IMR-90 (cell line): ENCODE measurements at regions not wholly inside any gene's neighbourhood (a gene's known extent, or its start where the extent isn't known, plus 50 kb on each side); places are given as distances from the start of the nearest gene placed in this dataset.

ENCODE experiments used
- ATAC-seq: fragments of 200-7000 bp; cut with Tn5 transposase; 2 replicates; pipeline ENCODE4 v1.9.1; 2020; ENCODE audit warnings: low read depth, mild to moderate bottlenecking, moderate library complexity
- BruUV-seq: library from RNA; stranded (reverse); fragments of 400-500 nt; replicated peaks from 2 replicates; lab custom pipeline; 2021; lab: Mats Ljungman, UMichigan
- CTCF ChIA-PET: fragments of 300-600 bp; formaldehyde crosslinking; extraction: SDS; loops from one replicate; lab custom pipeline; 2021; ENCODE audit warnings: antibody characterized with exemption; lab: Yijun Ruan, JAX
- POLR2A ChIA-PET: fragments of 300-600 bp; sonication (Branson Sonifier 250); formaldehyde crosslinking; loops from one replicate; lab custom pipeline; 2022; ENCODE audit warnings: antibody characterized with exemption; ENCODE audit not compliant: unreplicated experiment; lab: Charles Lee
- DNase-seq: peaks from one replicate; pipeline ENCODE4 v3.0.0; 2013
- H2AFZ ChIP-seq: replicated peaks from 2 replicates; pipeline ENCODE3; 2013; ENCODE audit warnings: low read length, mild to moderate bottlenecking; ENCODE audit not compliant: poor library complexity
- H2AK5ac ChIP-seq: 2 replicates; pipeline ENCODE4 v1.6.1; 2013; ENCODE audit warnings: low read depth, low read length, inconsistent platforms
- H2AK9ac ChIP-seq: replicated peaks from 2 replicates; pipeline ENCODE3; 2013; ENCODE audit warnings: mild to moderate bottlenecking, low read depth, low read length, moderate library complexity; ENCODE audit not compliant: poor library complexity
- H2BK120ac ChIP-seq: 2 replicates; pipeline ENCODE4 v1.6.1; 2013; ENCODE audit warnings: low read depth, low read length, inconsistent platforms
- H2BK15ac ChIP-seq: 3 replicates; pipeline ENCODE4 v1.6.1; 2013; ENCODE audit warnings: low read depth, low read length, inconsistent platforms
- H2BK20ac ChIP-seq: 2 replicates; pipeline ENCODE4 v1.6.1; 2013; ENCODE audit warnings: low read depth, mild to moderate bottlenecking, inconsistent platforms, low read length, moderate library complexity
- H2BK5ac ChIP-seq: 2 replicates; pipeline ENCODE4 v1.6.1; 2013; ENCODE audit warnings: mild to moderate bottlenecking, low read depth, low read length, inconsistent platforms; ENCODE audit not compliant: poor library complexity, severe bottlenecking
- H3K14ac ChIP-seq: replicated peaks from 2 replicates; pipeline ENCODE4 v1.6.1; 2013; ENCODE audit warnings: low read depth, low read length, inconsistent platforms
- H3K18ac ChIP-seq: 2 replicates; pipeline ENCODE4 v1.6.1; 2013; ENCODE audit warnings: low read depth, low read length, control low read depth
- H3K23ac ChIP-seq: 2 replicates; pipeline ENCODE4 v1.6.1; 2013; ENCODE audit warnings: low read depth, low read length, inconsistent platforms
- H3K27ac ChIP-seq: 2 replicates; pipeline ENCODE4 v1.5.1; 2013; ENCODE audit warnings: mild to moderate bottlenecking, control low read depth, low read length; ENCODE audit not compliant: insufficient read depth
- H3K27me3 ChIP-seq: 2 replicates; pipeline ENCODE4 v1.6.1; 2013; ENCODE audit warnings: low read length; ENCODE audit not compliant: control insufficient read depth, insufficient read depth
- H3K36me3 ChIP-seq: 2 replicates; pipeline ENCODE4 v1.6.1; 2013; ENCODE audit warnings: low read length, mixed read lengths; ENCODE audit not compliant: control insufficient read depth, insufficient read depth
- H3K4ac ChIP-seq: 2 replicates; pipeline ENCODE4 v1.6.1; 2013; ENCODE audit warnings: low read depth, low read length, inconsistent platforms
- H3K4me1 ChIP-seq: 2 replicates; pipeline ENCODE4 v1.6.1; 2013; ENCODE audit warnings: low read length, mixed read lengths; ENCODE audit not compliant: control insufficient read depth, insufficient read depth
- H3K4me2 ChIP-seq: 2 replicates; pipeline ENCODE4 v1.6.1; 2013; ENCODE audit warnings: low read depth, mild to moderate bottlenecking, control low read depth, low read length, moderate library complexity
- H3K4me3 ChIP-seq: 2 replicates; pipeline ENCODE4 v1.5.1; 2013; ENCODE audit warnings: low read depth, mild to moderate bottlenecking, control low read depth, low read length, moderate library complexity; ENCODE audit not compliant: insufficient read depth
- H3K56ac ChIP-seq: 2 replicates; pipeline ENCODE4 v1.6.1; 2013; ENCODE audit warnings: low read length, inconsistent platforms; ENCODE audit not compliant: insufficient read depth; ENCODE audit errors: extremely low read depth
- H3K79me1 ChIP-seq, 2 experiments: 2 replicates each; pipeline ENCODE4 v1.6.1; 2013; ENCODE audit warnings: low read length in 2 of 2, inconsistent platforms in 1 of 2, low read depth in 1 of 2
- H3K9ac ChIP-seq: 2 replicates; pipeline ENCODE4 v1.6.1; 2013; ENCODE audit warnings: low read depth, low read length, control low read depth
- H3K9me1 ChIP-seq: 2 replicates; pipeline ENCODE4 v1.6.1; 2013; ENCODE audit warnings: low read length, inconsistent platforms; ENCODE audit not compliant: insufficient read depth
- H3K9me3 ChIP-seq: 2 replicates; pipeline ENCODE4 v1.6.1; 2013; ENCODE audit warnings: low read length; ENCODE audit not compliant: control insufficient read depth, insufficient read depth
- H4K20me1 ChIP-seq: 2 replicates; pipeline ENCODE4 v1.6.1; 2013; ENCODE audit warnings: low read length, inconsistent platforms; ENCODE audit not compliant: insufficient read depth
- H4K5ac ChIP-seq: 2 replicates; pipeline ENCODE4 v1.6.1; 2013; ENCODE audit warnings: mild to moderate bottlenecking, low read depth, low read length, control low read depth
- H4K8ac ChIP-seq, 2 experiments: 2 replicates each; pipeline ENCODE4 v1.6.1; 2013; ENCODE audit warnings: low read depth in 2 of 2, low read length in 2 of 2, control low read depth in 1 of 2, inconsistent platforms in 1 of 2
- H4K91ac ChIP-seq: 2 replicates; pipeline ENCODE4 v1.6.1; 2013; ENCODE audit warnings: low read depth, low read length, inconsistent platforms; ENCODE audit not compliant: insufficient read depth
- BHLHE40 ChIP-seq: fragments of 150-350 bp; IDR thresholded peaks from 2 replicates; pipeline ENCODE4 v1.6.1; 2016; ENCODE audit warnings: mild to moderate bottlenecking, low read depth, low read length
- MAZ ChIP-seq: IDR thresholded peaks from 2 replicates; pipeline ENCODE4 v1.6.1; 2012; ENCODE audit warnings: low read depth, mild to moderate bottlenecking, low read length, improper control_type of control experiment, moderate library complexity, borderline replicate concordance
- RCOR1 ChIP-seq: IDR thresholded peaks from 2 replicates; pipeline ENCODE4 v1.6.1; 2012; ENCODE audit warnings: mild to moderate bottlenecking, low read length, improper control_type of control experiment; ENCODE audit not compliant: insufficient replicate concordance
- WGBS, 2 experiments: methylation state at CpG; one replicate each; pipeline versions ENCODE4 v1.1.5 to v1.1.7; 2013; ENCODE audit warnings: missing lambda C conversion rate in 2 of 2; ENCODE audit not compliant: insufficient read length in 1 of 2; ENCODE audit errors: extremely low coverage in 2 of 2; 5-methylcytosine and 5-hydroxymethylcytosine counted together
- dilution Hi-C: fragments of 300-500 bp; cut with HindIII; formaldehyde crosslinking; loops from one replicate; pipeline ENCODE4 v1.14.3; 2018; ENCODE audit warnings: low sequenced_read_pairs; ENCODE audit not compliant: unreplicated experiment
- in situ Hi-C: fragments of 300-500 bp; cut with MboI; formaldehyde crosslinking; loops from 3 replicates; pipeline ENCODE4 v1.14.3; 2019; ENCODE audit warnings: low sequenced_read_pairs, inconsistent platforms, mixed read lengths
- intact Hi-C: fragments of 100-400 bp; cut with micrococcal nuclease; formaldehyde crosslinking; loops from 2 replicates; pipeline ENCODE4 v1.10.0; 2022
- TF ChIP-seq, protein P1 (sequence below): fragments of 150-350 bp; IDR thresholded peaks from 2 replicates; pipeline ENCODE4 v1.6.1; 2017; ENCODE audit warnings: mild to moderate bottlenecking, antibody characterized with exemption, low read length, low read depth
- TF ChIP-seq, protein P2 (sequence below): fragments of 150-350 bp; IDR thresholded peaks from 2 replicates; pipeline ENCODE4 v1.6.1; 2016; ENCODE audit warnings: low read depth, mild to moderate bottlenecking, low read length, moderate library complexity, borderline replicate concordance

DNA sequence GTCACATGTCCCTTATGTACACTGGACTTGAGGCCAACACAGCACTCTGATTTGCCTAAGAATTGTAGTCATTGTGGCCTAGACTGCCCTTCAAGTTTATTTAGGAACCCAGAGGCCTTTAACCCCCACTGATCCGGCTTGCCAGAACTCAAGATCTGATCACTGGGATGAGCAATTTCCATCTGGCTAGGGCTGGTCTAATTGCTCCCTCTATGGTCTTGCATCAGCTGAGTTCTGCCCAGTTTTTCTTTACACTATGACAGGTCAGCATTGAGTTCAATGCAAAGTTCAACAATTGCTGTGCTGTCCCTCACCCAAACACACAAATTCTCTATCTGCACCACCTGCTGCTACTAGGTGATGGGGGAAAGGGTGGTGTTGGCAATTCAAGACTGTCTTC is 146.9 kb upstream of the MDGA2 start:
- ATAC-seq, result no peak
- no peak overlapping the region for H3K4me2 ChIP-seq
- no peaks in the 10 kb centered on the region for H3K4me1 ChIP-seq
- H2AK9ac ChIP-seq, result no peak overlapping the region
- no peak overlapping the region for H3K9ac ChIP-seq
- in situ Hi-C loops (no loop called here), intact Hi-C loops (no loop called here), dilution Hi-C loops (no loop called here)
- no peak overlapping the region for H3K18ac ChIP-seq
- no peak overlapping the region for H2BK20ac ChIP-seq
- no peak overlapping the region for H4K8ac ChIP-seq
- no peak overlapping the region for H4K91ac ChIP-seq
- H3K4ac ChIP-seq, result no peak overlapping the region
- ChIA-PET CTCF (no interaction called here), POLR2A (no interaction called here)
- H3K4me3 ChIP-seq, result no peak overlapping the region
- H3K14ac ChIP-seq, result no peak overlapping the region
- H2BK120ac ChIP-seq, result no peak overlapping the region
- H2BK5ac ChIP-seq, result no peak overlapping the region
- no peak overlapping the region for H4K5ac ChIP-seq
- no peak for TF ChIP-seq BHLHE40
- no peak for TF ChIP-seq MAZ
- TF ChIP-seq, protein P1, sequence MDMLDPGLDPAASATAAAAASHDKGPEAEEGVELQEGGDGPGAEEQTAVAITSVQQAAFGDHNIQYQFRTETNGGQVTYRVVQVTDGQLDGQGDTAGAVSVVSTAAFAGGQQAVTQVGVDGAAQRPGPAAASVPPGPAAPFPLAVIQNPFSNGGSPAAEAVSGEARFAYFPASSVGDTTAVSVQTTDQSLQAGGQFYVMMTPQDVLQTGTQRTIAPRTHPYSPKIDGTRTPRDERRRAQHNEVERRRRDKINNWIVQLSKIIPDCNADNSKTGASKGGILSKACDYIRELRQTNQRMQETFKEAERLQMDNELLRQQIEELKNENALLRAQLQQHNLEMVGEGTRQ, result no peak
- TF ChIP-seq, protein P2, sequence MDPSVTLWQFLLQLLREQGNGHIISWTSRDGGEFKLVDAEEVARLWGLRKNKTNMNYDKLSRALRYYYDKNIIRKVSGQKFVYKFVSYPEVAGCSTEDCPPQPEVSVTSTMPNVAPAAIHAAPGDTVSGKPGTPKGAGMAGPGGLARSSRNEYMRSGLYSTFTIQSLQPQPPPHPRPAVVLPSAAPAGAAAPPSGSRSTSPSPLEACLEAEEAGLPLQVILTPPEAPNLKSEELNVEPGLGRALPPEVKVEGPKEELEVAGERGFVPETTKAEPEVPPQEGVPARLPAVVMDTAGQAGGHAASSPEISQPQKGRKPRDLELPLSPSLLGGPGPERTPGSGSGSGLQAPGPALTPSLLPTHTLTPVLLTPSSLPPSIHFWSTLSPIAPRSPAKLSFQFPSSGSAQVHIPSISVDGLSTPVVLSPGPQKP, result no peak
- no peak for TF ChIP-seq RCOR1
- WGBS, 2 experiments, result no CpG with 5 or more reads among the region's 1 CpG
- no peaks in the 10 kb centered on the region for H3K36me3 ChIP-seq
- no peak overlapping the region for H2BK15ac ChIP-seq
- no peak overlapping the region for H3K23ac ChIP-seq
- H3K9me3 ChIP-seq, result peaks cover 18% of the 10 kb centered on the region
- H3K27ac ChIP-seq, result no peak overlapping the region
- H2AK5ac ChIP-seq, result no peak overlapping the region
- no peak overlapping the region for H3K56ac ChIP-seq
- no peaks in the 10 kb centered on the region for H3K9me1 ChIP-seq
- no peaks in the 10 kb centered on the region for H4K20me1 ChIP-seq
- no TSS peak for BruUV-seq
- DNase-seq, result no peak
- H3K79me1 ChIP-seq, result no peaks in the 10 kb centered on the region
- H2AFZ ChIP-seq, result no peak overlapping the region
- no peaks in the 10 kb centered on the region for H3K27me3 ChIP-seq
